AG09319 (cell line): ENCODE measurements at regions not wholly inside any gene's neighbourhood (a gene's known extent, or its start where the extent isn't known, plus 50 kb on each side); places are given as distances from the start of the nearest gene placed in this dataset.

Experiments used
- DNase-seq: peaks from one replicate; pipeline ENCODE4 v3.0.0-alpha.2; 2010; ENCODE audit warnings: low read depth; ENCODE audit errors: extremely low read depth
- TF ChIP-seq, protein P1 (sequence below): IDR thresholded peaks from 2 replicates; pipeline ENCODE4 v1.5.1; 2011; ENCODE audit warnings: low read depth, mild to moderate bottlenecking, inconsistent platforms, low read length, moderate library complexity

DNA sequence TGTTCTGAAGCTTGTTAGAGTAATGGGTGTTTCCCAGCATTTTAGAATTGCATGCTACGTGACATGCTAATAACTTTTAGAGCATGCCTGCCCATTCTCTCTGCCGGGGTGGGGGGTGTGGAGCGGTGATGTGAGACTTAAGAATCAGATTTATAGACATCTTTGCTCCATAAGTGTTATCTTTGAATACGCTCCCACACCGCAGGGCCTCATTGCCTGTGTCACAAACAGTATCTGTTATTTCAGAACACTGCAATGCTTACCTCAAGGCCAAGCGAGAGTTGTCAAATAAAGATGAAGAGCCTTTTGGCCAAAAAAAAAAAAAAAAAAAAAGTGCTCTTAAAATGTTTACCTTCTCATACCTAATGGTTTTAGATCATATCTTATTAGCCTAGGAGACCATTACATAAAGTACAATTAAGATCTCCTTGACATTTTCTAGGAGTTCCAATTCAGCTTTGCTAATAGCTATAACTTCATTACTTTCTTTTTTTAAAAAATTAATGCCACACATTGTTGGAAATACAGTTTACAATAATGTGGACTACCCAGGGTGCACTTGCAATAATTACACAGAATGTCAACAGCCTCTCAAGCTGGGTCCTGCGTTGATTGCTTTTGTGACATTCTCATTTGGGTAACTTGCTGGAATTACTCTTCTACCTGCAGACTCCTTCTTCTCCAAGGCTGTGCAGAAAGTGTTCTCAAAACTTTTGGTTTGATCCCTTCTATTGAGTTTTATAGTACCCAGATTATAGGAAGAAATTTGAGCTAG, 525.3 kb downstream of the KLF12 start:
- no peak for DNase-seq
- TF ChIP-seq, protein P1, sequence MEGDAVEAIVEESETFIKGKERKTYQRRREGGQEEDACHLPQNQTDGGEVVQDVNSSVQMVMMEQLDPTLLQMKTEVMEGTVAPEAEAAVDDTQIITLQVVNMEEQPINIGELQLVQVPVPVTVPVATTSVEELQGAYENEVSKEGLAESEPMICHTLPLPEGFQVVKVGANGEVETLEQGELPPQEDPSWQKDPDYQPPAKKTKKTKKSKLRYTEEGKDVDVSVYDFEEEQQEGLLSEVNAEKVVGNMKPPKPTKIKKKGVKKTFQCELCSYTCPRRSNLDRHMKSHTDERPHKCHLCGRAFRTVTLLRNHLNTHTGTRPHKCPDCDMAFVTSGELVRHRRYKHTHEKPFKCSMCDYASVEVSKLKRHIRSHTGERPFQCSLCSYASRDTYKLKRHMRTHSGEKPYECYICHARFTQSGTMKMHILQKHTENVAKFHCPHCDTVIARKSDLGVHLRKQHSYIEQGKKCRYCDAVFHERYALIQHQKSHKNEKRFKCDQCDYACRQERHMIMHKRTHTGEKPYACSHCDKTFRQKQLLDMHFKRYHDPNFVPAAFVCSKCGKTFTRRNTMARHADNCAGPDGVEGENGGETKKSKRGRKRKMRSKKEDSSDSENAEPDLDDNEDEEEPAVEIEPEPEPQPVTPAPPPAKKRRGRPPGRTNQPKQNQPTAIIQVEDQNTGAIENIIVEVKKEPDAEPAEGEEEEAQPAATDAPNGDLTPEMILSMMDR, result no peak

DNA sequence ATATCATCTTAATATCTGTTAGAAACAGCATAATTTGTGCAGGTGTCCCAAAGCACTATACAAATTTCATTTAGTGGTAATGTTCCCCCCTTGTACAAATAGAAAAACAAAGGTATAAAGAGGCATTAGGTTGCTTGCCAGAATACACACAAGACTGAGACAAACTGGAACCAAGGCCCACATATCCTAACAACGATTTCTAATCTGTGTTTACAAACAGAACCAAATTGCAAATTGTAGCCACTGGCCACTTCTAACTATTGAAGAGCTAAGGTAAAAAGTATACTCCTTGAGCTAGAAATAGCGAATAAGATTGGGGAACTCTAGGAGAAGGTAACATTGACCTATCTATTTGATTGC, 526.1 kb downstream of the KLF12 start:
- DNase-seq, result no peak
- TF ChIP-seq, protein P1, result no peak

DNA sequence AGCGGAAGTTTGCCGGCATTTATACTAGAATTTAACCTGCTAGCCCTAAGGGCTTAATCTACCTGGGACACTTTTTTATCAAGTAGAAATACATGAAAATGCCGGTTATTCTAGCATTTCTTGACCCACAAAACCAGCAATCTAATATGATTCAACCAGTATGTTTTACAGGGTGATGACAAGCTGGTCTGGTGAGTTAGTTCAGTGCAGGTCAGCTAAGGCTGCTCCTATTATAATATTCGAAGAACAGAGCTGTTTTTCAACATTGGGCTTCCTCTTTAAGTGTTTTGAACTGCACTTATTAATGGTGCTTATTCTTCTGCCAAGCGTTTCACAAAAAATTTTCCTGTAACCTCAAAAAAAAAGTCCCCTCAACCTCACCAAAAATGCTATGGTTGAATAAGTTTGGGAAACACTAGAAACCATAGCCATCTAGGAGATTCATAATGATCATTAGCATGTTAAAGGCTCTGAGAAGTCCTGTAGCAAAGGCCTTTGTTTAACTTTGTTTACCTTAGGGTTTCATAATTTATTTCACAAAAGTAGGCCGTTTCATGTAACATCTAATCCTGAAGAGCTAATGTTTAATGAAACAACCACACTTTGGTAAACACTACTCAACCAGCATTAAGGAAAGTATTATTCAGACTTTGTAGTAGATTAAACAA, 526.6 kb downstream of the KLF12 start:
- TF ChIP-seq, protein P1, result no peak
- DNase-seq, result no peak

DNA sequence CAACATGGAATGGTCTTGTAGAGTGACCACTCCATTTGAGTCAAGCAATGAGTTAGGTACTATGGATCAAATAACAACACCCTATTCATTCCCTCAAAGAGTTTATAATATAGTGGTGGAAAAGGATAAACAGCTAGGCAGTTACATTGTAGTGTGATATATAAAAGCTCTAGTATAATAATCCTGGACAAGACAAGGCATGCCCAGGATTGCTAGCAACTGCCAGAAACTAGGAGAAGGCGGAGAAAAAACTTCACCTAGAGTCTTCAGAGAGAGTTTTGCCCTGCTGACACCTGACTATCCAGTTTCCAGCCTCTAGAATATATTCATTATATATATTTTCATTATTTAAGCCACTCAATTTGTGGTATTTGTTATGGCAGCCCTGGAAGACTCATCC, 530.6 kb downstream of the KLF12 start:
- TF ChIP-seq, protein P1, result no peak

DNA sequence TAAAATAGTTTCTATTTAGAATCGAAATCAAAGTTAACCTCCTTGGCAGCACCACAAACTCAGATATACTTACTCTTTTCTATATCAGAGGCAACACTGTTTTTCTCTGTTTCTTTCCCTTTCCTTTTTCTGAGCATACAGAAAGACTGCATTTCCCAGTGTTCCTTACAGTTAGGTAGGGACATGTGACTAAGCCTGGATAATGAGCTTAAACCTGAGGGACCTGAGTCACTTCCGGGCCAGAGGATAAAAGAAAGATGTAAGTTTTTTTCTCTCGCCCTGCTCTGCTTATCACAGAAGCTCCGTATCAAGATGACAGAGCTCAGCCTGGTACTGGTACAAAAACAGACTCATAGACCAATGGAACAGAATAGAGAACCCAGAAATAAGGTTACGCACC, 531.9 kb downstream of the KLF12 start:
- TF ChIP-seq, protein P1, result no peak
- DNase-seq, result no peak

More for the DNA sequence above, 530.6 kb downstream of the KLF12 start:
- no peak for DNase-seq

DNA sequence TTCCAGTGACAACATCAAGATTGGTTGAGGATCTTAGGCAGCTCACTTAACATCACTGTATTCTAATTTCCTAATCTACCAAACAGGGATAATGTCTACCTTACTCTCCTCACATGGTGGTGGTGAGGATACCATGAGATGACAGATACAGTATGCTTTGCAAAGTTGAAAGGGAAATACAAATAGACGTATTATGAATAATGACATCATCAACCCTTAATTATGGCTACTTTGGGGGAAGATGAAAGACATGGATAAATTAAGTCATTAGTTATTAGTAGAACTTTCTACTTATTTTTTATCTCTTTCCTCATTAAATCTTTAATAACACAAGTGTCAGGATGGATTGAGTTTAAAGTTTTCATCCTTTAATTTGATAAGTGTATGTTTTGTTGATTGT, 532.5 kb downstream of the KLF12 start:
- TF ChIP-seq, protein P1, result no peak
- DNase-seq, result no peak

DNA sequence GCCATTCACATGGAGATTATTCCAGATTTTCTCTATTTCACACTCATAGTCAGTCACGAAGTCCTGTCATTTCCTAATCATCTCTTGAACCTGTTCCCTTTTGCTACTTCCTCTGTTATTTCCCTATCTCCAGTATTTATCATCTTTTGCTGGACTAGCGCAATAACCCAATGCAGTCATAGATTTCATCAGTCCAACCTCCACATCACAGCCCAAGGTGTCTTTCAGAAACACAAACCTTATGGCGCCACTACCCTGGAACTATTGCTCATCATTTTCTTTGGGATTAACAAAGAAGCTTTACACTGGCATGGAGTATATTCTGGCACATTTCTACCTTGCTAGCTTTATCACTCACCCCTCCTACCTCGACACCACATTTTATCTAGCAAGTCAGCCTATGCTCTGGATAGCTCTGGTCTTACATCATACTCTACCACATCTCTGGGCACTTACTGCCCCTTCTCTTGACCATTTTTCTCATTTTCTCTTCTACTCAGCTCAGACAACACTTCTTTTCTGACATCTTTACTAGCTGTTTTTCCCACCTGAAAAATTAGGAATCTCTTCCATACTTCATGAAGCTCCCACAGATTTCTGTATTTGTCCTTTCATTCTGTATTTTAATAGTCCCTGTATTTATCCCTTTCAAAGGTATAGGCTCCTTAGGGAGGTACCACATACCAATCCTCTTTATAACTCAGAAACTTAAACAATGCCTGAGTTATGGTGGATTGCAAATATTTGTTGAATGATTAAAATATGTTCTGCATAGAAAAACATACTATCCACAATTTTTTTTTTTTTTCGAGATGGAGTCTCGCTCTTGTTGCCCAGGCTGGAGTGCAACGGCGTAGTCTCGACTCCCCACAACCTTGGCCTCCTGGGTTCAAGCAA, 534.7 kb downstream of the KLF12 start:
- TF ChIP-seq, protein P1, result no peak
- DNase-seq, result no peak
